Mesothelial cell of epicardium (in vitro differentiated cells): ENCODE measurements at regions not wholly inside any gene's neighbourhood (a gene's known extent, or its start where the extent isn't known, plus 50 kb on each side); places are given as distances from the start of the nearest gene placed in this dataset.

Experiments used
- DNase-seq, 2 experiments: peaks; one replicate each; pipeline ENCODE4 v3.0.0; 2021; ENCODE audit warnings: low spot score in 2 of 2; ENCODE audit not compliant: unreplicated experiment in 2 of 2
- H3K27ac Mint-ChIP-seq: 2 replicates; pipeline ENCODE4 v1.8.0; 2021; ENCODE audit warnings: mixed read lengths
- H3K27me3 Mint-ChIP-seq: 2 replicates; pipeline ENCODE4 v1.8.0; 2021; ENCODE audit warnings: low read depth, mixed read lengths
- H3K36me3 Mint-ChIP-seq: 2 replicates; pipeline ENCODE4 v1.8.0; 2021; ENCODE audit warnings: mixed read lengths
- H3K4me1 Mint-ChIP-seq: 2 replicates; pipeline ENCODE4 v1.8.0; 2021; ENCODE audit warnings: mixed read lengths
- H3K4me3 Mint-ChIP-seq: 2 replicates; pipeline ENCODE4 v1.8.0; 2021; ENCODE audit warnings: mild to moderate bottlenecking, moderate library complexity, mixed read lengths
- H3K9me3 Mint-ChIP-seq: 2 replicates; pipeline ENCODE4 v1.8.0; 2021; ENCODE audit warnings: mixed read lengths
- TF ChIP-seq, protein P1 (sequence below): fragments of 200-600 bp; sonication (generic); IDR thresholded peaks from one replicate; pipeline ENCODE4 v1.5.0; 2021; ENCODE audit warnings: antibody characterized with exemption; ENCODE audit not compliant: unreplicated experiment

DNA sequence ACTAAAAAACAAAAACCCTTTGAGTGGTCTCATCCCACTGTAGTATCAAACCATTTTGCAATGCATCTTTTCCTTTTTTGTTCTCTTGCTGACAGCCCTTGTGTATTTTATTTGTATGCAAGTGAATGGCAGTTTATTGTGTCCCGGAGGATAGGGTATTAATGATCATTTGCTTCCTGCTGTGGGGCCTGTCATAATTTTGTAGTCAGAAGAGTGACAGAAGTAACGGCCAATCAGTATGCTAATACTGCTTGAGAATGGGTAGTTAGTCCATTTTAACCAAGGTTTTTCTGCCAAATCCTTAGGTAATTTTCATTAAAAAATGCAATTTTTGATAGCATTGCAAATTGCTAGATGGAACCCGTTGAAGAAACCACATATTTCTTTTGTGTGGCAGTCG lies 75.5 kb upstream of the PLSCR5 start:
- H3K36me3 Mint-ChIP-seq, result no peaks in the 10 kb centered on the region
- H3K9me3 Mint-ChIP-seq, result no peaks in the 10 kb centered on the region
- no peaks in the 10 kb centered on the region for H3K27me3 Mint-ChIP-seq
- no peak for DNase-seq
- no peak overlapping the region for H3K4me3 Mint-ChIP-seq
- H3K4me1 Mint-ChIP-seq, result no peaks in the 10 kb centered on the region
- TF ChIP-seq, protein P1, sequence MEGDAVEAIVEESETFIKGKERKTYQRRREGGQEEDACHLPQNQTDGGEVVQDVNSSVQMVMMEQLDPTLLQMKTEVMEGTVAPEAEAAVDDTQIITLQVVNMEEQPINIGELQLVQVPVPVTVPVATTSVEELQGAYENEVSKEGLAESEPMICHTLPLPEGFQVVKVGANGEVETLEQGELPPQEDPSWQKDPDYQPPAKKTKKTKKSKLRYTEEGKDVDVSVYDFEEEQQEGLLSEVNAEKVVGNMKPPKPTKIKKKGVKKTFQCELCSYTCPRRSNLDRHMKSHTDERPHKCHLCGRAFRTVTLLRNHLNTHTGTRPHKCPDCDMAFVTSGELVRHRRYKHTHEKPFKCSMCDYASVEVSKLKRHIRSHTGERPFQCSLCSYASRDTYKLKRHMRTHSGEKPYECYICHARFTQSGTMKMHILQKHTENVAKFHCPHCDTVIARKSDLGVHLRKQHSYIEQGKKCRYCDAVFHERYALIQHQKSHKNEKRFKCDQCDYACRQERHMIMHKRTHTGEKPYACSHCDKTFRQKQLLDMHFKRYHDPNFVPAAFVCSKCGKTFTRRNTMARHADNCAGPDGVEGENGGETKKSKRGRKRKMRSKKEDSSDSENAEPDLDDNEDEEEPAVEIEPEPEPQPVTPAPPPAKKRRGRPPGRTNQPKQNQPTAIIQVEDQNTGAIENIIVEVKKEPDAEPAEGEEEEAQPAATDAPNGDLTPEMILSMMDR, result no peak
- H3K27ac Mint-ChIP-seq, result no peak overlapping the region

DNA sequence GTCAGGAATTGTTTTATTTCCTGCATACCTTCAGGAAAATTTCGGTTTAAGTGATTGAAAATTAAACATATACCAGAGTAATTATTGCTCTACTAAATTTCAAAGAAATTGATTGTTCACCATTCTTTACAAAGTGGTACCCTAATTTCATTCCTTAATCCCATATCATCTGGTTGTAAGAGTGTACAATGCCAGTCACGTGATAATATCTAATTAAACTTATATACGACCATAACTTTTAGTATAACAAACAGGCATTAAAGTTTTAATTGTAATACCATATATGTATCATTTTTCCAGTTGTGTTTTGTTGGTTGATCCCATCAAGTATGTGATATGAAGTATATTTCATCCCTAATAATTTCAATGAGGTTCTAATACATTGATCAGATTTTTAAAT lies 74.8 kb upstream of the PLSCR5 start:
- Mint-ChIP-seq H3K4me1 (no peaks in the 10 kb centered on the region), H3K9me3 (no peaks in the 10 kb centered on the region), H3K4me3 (no peak overlapping the region), H3K36me3 (no peaks in the 10 kb centered on the region), H3K27me3 (no peaks in the 10 kb centered on the region), H3K27ac (no peak overlapping the region)
- no peak for DNase-seq
- TF ChIP-seq, protein P1, result no peak

DNA sequence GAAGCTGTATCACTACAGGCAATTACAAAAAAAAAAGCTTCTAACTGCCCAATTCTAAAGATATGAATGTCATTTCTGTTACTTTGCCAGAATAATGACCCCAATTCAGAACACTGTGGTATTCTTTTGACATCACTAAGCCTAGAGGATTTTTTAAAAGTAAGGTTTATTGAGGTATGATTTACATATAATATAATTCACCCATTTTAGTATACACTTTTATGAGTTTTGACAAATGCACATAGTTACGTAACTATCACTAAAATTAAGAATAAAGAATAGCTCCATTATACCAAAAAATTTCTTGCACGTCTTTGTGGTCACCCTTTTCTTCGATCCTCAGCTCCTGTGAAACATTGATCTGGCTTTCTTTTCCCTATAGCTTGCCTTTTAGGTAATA lies 74.0 kb upstream of the PLSCR5 start:
- H3K4me3 Mint-ChIP-seq, result no peak overlapping the region
- DNase-seq, result no peak
- no peaks in the 10 kb centered on the region for H3K36me3 Mint-ChIP-seq
- TF ChIP-seq, protein P1, result no peak
- no peak overlapping the region for H3K27ac Mint-ChIP-seq
- no peaks in the 10 kb centered on the region for H3K4me1 Mint-ChIP-seq
- H3K9me3 Mint-ChIP-seq, result no peaks in the 10 kb centered on the region
- no peaks in the 10 kb centered on the region for H3K27me3 Mint-ChIP-seq

DNA sequence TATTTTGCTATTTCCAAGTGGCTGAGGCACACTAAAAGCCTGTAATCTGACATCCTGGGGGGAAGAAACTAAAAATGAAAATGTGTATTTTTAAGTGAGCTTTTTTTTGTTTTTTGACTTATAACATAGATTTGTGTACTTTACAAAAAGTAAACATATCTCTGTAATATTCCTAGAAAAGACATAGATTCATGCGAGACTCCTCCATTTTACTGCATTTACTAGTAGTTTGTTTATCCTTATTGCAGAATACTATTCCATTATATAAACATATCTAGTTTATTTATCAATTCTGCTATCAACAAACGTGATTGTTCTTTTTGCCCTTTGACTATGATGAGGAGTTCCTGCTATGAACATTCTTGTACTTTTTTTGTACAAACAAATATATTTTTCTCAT lies 67.8 kb upstream of the PLSCR5 start:
- TF ChIP-seq, protein P1, result no peak
- Mint-ChIP-seq H3K27ac (no peak overlapping the region), H3K36me3 (no peaks in the 10 kb centered on the region), H3K9me3 (no peaks in the 10 kb centered on the region), H3K27me3 (no peaks in the 10 kb centered on the region), H3K4me3 (no peak overlapping the region), H3K4me1 (no peaks in the 10 kb centered on the region)
- DNase-seq, result no peak

DNA sequence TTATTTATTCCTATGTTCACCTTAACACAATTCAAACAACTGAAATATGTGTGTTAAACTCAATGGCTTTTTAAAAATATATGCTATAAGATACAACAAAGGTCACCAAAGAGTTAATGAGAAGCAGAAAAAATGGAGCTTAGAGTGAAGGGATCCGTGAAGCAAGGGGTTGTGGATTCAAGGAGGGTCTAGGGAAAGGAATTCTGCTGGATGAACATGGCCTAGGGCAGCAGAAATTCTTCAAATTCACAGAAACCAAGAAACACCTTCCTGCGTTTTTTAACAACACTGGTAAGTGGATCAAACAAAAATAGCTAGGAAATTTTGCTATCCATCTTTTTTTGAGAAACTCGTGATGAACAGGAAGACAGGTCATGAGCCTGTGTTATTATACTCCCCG lies 59.3 kb upstream of the PLSCR5 start:
- Mint-ChIP-seq H3K4me3 (no peak overlapping the region), H3K27me3 (no peaks in the 10 kb centered on the region), H3K9me3 (peaks cover 20% of the 10 kb centered on the region), H3K27ac (no peak overlapping the region), H3K36me3 (no peaks in the 10 kb centered on the region), H3K4me1 (no peaks in the 10 kb centered on the region)
- DNase-seq, result no peak
- TF ChIP-seq, protein P1, result no peak

DNA sequence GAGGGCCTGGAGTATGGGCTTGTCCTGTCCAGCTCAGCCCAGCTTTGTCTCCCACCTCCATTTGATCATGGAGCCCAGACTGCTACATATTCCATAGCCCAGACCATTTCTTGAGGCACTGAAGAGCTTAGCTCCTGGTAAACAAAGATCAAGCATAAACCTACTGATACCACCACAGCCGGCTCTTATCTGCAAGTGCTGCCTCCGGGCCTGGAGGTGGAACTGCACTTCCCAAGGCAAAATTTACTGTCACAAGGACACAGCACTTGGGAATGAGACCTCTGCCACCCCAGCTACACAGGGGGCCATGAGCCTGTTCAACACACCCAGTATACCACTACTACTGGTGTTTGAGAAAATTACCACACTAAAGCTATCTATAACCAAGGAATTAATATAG lies 53.7 kb upstream of the PLSCR5 start:
- H3K27me3 Mint-ChIP-seq, result no peaks in the 10 kb centered on the region
- H3K4me3 Mint-ChIP-seq, result no peak overlapping the region
- H3K27ac Mint-ChIP-seq, result no peak overlapping the region
- no peaks in the 10 kb centered on the region for H3K36me3 Mint-ChIP-seq
- H3K9me3 Mint-ChIP-seq, result peaks cover 27% of the 10 kb centered on the region
- no peaks in the 10 kb centered on the region for H3K4me1 Mint-ChIP-seq
- TF ChIP-seq, protein P1, result no peak
- no peak for DNase-seq
